Skeletal muscle satellite cell (primary cell): ENCODE measurements at regions not wholly inside any gene's neighbourhood (a gene's known extent, or its start where the extent isn't known, plus 50 kb on each side); places are given as distances from the start of the nearest gene placed in this dataset.

ENCODE experiments used
- H3K27me3 ChIP-seq: 2 replicates; pipeline ENCODE4 v1.7.0; 2013; ENCODE audit warnings: low read length; ENCODE audit not compliant: control insufficient read depth, insufficient read depth
- H3K36me3 ChIP-seq: 2 replicates; pipeline ENCODE4 v1.7.0; 2013; ENCODE audit warnings: mild to moderate bottlenecking, control low read depth, low read length; ENCODE audit not compliant: insufficient read depth
- H3K4me1 ChIP-seq: 2 replicates; pipeline ENCODE4 v1.7.0; 2013; ENCODE audit warnings: low read length; ENCODE audit not compliant: control insufficient read depth, insufficient read depth
- H3K4me2 ChIP-seq: 2 replicates; pipeline ENCODE4 v1.7.0; 2013; ENCODE audit warnings: mild to moderate bottlenecking, low read length
- H3K4me3 ChIP-seq: 2 replicates; pipeline ENCODE4 v1.7.0; 2013; ENCODE audit warnings: low read length
- H3K9ac ChIP-seq: 2 replicates; pipeline ENCODE4 v1.7.0; 2013; ENCODE audit warnings: mild to moderate bottlenecking, low read depth, low read length, moderate library complexity
- H3K9me3 ChIP-seq: replicated peaks from 2 replicates; pipeline ENCODE4 v1.7.0; 2013; ENCODE audit warnings: mild to moderate bottlenecking, control low read depth, low read length

- Histone ChIP-seq H3K4me2 (no peak overlapping the region), H3K4me3 (no peak overlapping the region)
Measured at GRCh38 chr4:10204401-10205058, 87.9 kb upstream of the WDR1 start.

GRCh38 chr4:10203851-10204250, 87.3 kb upstream of the WDR1 start:
- Histone ChIP-seq H3K4me1 (peaks cover 8% of the 10 kb centered on the region), H3K27me3 (peaks cover 6% of the 10 kb centered on the region), H3K9me3 (no peaks in the 10 kb centered on the region)

More at GRCh38 chr4:10204401-10205058, 87.9 kb upstream of the WDR1 start:
- H3K36me3 ChIP-seq = no peaks in the 10 kb centered on the region
- H3K9me3 ChIP-seq = no peaks in the 10 kb centered on the region
- no peak overlapping the region for H3K9ac ChIP-seq
- H3K4me1 ChIP-seq = peaks cover 8% of the 10 kb centered on the region
- H3K27me3 ChIP-seq = peaks cover 5% of the 10 kb centered on the region

GRCh38 chr4:10201381-10202223, 85.0 kb upstream of the WDR1 start:
- H3K9me3 ChIP-seq = no peaks in the 10 kb centered on the region
- H3K4me3 ChIP-seq = no peak overlapping the region
- H3K4me1 ChIP-seq = peaks cover 8% of the 10 kb centered on the region
- no peaks in the 10 kb centered on the region for H3K36me3 ChIP-seq
- no peak overlapping the region for H3K4me2 ChIP-seq
- H3K27me3 ChIP-seq = peaks cover 6% of the 10 kb centered on the region
- no peak overlapping the region for H3K9ac ChIP-seq

More at GRCh38 chr4:10203851-10204250, 87.3 kb upstream of the WDR1 start:
- H3K9ac ChIP-seq = no peak overlapping the region
- H3K4me2 ChIP-seq = no peak overlapping the region
- no peaks in the 10 kb centered on the region for H3K36me3 ChIP-seq
- no peak overlapping the region for H3K4me3 ChIP-seq

- H3K27me3 ChIP-seq = peaks cover 6% of the 10 kb centered on the region
- no peak overlapping the region for H3K9ac ChIP-seq
- H3K4me1 ChIP-seq = peaks cover 8% of the 10 kb centered on the region
- H3K36me3 ChIP-seq = no peaks in the 10 kb centered on the region
- no peak overlapping the region for H3K4me2 ChIP-seq
- no peaks in the 10 kb centered on the region for H3K9me3 ChIP-seq
- H3K4me3 ChIP-seq = no peak overlapping the region
Measured at GRCh38 chr4:10200869-10201268, 84.3 kb upstream of the WDR1 start.

- H3K4me3 ChIP-seq = no peak overlapping the region
- H3K36me3 ChIP-seq = no peaks in the 10 kb centered on the region
- no peak overlapping the region for H3K9ac ChIP-seq
- H3K4me2 ChIP-seq = no peak overlapping the region
- H3K9me3 ChIP-seq = no peaks in the 10 kb centered on the region
- H3K4me1 ChIP-seq = no peaks in the 10 kb centered on the region
- H3K27me3 ChIP-seq = peaks cover 10% of the 10 kb centered on the region
Measured at GRCh38 chr4:10198365-10198764, 81.8 kb upstream of the WDR1 start.

GRCh38 chr4:10197952-10198351, 81.4 kb upstream of the WDR1 start:
- no peaks in the 10 kb centered on the region for H3K4me1 ChIP-seq
- no peak overlapping the region for H3K4me3 ChIP-seq
- peaks cover 10% of the 10 kb centered on the region for H3K27me3 ChIP-seq
- no peak overlapping the region for H3K4me2 ChIP-seq
- H3K36me3 ChIP-seq = no peaks in the 10 kb centered on the region
- H3K9me3 ChIP-seq = no peaks in the 10 kb centered on the region
- H3K9ac ChIP-seq = no peak overlapping the region

GRCh38 chr4:10196191-10196590, 79.6 kb upstream of the WDR1 start:
- Histone ChIP-seq H3K4me2 (no peak overlapping the region), H3K36me3 (no peaks in the 10 kb centered on the region), H3K27me3 (peaks cover 16% of the 10 kb centered on the region), H3K4me3 (no peak overlapping the region), H3K9ac (no peak overlapping the region), H3K9me3 (no peaks in the 10 kb centered on the region), H3K4me1 (no peaks in the 10 kb centered on the region)

- Histone ChIP-seq H3K4me2 (no peak overlapping the region), H3K4me1 (no peaks in the 10 kb centered on the region), H3K9me3 (no peaks in the 10 kb centered on the region), H3K9ac (no peak overlapping the region), H3K27me3 (peaks cover 10% of the 10 kb centered on the region), H3K36me3 (no peaks in the 10 kb centered on the region), H3K4me3 (no peak overlapping the region)
Measured at GRCh38 chr4:10192331-10192730, 75.7 kb upstream of the WDR1 start.

- Histone ChIP-seq H3K9me3 (no peaks in the 10 kb centered on the region), H3K4me1 (peaks cover 25% of the 10 kb centered on the region), H3K36me3 (no peaks in the 10 kb centered on the region), H3K27me3 (peaks cover 6% of the 10 kb centered on the region), H3K4me3 (no peak overlapping the region), H3K9ac (no peak overlapping the region), H3K4me2 (no peak overlapping the region)
Measured at GRCh38 chr4:10188400-10189004, 71.9 kb upstream of the WDR1 start.

- Histone ChIP-seq H3K4me2 (no peak overlapping the region), H3K4me3 (no peak overlapping the region), H3K9me3 (no peaks in the 10 kb centered on the region), H3K27me3 (no peaks in the 10 kb centered on the region), H3K36me3 (no peaks in the 10 kb centered on the region), H3K4me1 (peaks cover 35% of the 10 kb centered on the region), H3K9ac (no peak overlapping the region)
Measured at GRCh38 chr4:10186228-10187214, 69.9 kb upstream of the WDR1 start.
